ENCODE measurements at regions not wholly inside any gene's neighbourhood (a gene's known extent, or its start where the extent isn't known, plus 50 kb on each side); places are given as distances from the start of the nearest gene placed in this dataset.

- TF ChIP-seq LBX2 (CRISPR knock-in tag; IDR thresholded peaks at IDR 0.05; ENCODE audit: borderline replicate concordance) (no peak), ZNF260 (CRISPR knock-in tag; IDR thresholded peaks at IDR 0.05; ENCODE audit: borderline replicate concordance, low read depth) (no peak), EZH2 (conservative IDR thresholded peaks at IDR 0.05; ENCODE audit: low read depth, low read length) (no peak)
Measured at GRCh38 chr3:6549296-6549695, 311.6 kb upstream of the GRM7 start.
